SKM-1 (cell line): ENCODE measurements at regions not wholly inside any gene's neighbourhood (a gene's known extent, or its start where the extent isn't known, plus 50 kb on each side); places are given as distances from the start of the nearest gene placed in this dataset.

Experiments
- DNase-seq: peaks from one replicate; lab custom pipeline; 2025; ENCODE audit not compliant: unreplicated experiment; lab: John Stamatoyannopoulos, UW

DNA sequence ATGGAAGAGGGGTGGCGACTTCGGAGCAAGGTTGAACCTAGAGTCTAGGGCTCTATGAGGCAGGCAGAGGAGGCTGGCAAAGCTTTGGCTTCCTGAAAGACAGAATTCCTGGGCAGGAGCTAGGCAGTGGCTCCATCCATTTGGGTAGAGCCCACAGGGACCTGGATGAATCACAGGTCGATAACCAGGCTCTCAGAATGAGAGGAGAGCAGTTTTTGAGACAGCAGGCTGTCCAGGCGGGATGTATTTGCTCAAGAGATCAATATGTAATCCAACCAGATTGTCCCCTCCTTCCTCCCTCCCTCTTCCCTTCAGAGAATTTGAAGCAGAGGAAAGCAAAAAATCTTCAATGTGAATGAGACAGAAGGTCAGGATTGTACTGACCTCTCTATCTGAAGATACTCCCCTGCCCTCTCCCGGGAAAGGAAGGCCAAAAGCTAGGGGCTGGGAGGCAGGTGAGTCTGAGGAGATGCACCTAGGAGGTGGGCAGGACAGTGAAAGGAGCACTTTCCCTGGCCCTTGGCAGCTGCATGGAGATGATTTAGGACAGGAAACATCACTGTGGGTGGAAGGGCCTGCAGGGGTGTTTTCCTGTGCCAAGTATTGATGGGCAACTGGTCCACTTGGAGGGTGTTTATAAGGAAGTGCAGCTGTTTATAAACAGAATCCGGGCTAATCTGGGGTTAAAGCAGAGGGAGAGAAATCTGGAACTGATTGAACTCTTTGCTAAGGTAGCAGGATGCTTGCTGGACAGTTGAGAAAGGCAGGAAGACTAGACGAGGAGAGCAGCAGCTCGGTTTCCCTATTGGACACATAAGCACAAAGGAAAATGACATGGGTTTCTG, 212.4 kb upstream of the LRFN2 start:
- DNase-seq: no peak

- DNase-seq: no peak
These were observed 211.1 kb upstream of the LRFN2 start for GRCh38 chr6:40798069-40798770.

- DNase-seq: no peak
These were observed 209.4 kb upstream of the LRFN2 start for GRCh38 chr6:40796260-40797221.

DNA sequence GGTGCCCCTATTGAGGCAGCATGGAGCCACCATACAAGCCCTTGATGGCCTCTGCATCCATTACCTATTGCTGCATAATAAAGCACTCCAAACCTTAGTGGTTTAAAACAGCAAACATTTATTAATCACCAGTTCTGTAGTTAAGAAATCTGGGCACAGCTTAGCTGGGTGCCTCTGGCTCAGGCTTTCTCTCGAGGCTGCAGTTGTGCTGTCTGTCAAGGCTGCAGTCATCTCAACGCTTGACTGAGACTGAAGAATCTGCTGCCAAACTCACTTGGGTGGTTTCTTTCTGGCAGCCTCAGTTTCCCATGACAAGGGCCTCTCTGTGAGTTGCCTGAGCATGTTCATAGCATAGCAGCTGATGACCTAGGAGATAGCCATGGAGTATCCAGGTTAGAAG, 207.4 kb upstream of the LRFN2 start:
- DNase-seq: no peak

- DNase-seq: no peak
These were observed 205.0 kb upstream of the LRFN2 start for GRCh38 chr6:40792183-40792582.

- DNase-seq: no peak
These were observed 203.8 kb upstream of the LRFN2 start for GRCh38 chr6:40791004-40791403.

DNA sequence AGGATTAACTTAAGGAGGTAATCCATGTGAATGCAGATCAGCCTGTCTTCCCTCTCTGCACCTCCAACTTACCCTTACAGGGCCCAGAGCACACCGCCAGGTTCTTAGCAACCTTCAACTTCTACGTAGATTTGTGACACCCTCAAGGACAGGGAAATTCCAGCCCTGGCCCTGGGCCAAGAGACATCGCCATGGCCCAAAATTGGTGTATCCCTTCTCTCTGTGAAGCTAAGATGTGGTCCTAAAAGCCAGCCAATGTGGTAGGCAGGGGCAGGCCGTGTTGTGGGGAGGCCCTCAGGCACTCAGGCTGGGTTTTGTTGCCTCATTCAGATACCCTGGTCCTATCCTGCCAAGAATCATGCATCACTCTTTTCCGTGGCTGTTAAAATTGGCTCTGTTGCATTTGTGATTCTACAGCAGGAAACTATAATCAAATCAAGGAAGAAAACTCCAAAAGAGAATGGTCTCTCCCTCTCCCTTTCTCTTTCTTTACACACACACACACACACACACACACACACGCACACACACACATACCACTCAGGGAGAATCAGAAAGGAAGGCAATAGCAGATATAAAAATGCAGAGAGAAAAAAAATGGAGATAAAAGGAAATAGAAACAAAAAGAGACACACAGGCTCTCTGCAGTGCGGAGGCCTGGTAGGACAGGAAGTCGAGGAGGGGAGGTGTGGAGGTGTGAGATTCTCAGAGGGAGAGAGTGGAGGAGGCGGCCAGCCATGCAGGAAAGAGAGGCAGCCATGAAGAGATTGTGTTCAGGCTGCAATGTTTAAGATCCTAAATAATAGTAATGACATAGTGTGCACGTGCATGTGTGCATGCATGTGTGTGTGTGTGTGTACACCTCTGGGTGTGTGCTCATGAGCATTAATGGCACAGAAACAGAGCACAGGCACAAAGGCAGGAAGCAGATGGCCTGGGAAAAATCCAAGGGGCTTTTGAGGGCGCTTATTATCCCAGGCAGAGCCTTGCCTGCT, 201.8 kb upstream of the LRFN2 start:
- DNase-seq: no peak

DNA sequence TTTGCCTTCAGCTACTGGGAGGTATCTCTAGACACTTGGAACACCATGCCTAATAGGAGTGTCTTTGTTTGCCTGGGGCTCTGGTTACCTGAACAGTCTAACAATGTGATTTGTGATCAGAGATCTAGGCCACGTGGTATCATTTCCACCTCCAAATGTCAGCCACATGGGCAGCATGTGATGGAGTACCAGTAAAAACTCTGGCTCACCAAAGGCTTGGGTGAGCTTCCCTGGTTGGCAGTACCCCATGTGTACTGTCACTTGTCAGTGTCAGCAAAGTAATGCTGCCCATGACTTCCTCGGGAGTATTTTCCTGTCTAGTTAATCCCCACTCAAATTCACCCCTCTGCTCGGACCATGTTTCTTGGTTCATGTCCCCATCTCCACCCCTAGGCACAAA, 195.2 kb upstream of the LRFN2 start:
- DNase-seq: no peak

- no peak for DNase-seq
These were observed 193.5 kb upstream of the LRFN2 start for GRCh38 chr6:40780637-40781036.

DNA sequence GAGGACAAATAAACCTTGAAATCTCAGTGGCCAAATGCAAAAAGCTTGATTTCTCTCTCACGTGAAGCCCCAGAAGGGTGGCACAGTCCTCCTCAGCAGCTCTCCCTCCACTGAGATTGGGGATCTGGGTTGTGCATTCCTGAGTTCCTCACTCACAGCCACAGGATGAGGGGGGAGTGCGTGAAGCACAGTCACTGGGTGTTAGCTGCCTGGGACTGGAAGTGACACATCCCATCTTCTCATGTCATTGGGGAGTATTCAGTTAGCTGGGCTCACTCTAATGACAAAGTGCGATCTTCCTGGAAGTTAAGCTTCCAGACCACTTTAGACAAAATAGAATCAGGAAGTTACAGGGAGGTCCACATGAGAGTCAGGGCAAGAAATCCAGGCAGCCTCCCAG, 192.2 kb upstream of the LRFN2 start:
- no peak for DNase-seq

DNA sequence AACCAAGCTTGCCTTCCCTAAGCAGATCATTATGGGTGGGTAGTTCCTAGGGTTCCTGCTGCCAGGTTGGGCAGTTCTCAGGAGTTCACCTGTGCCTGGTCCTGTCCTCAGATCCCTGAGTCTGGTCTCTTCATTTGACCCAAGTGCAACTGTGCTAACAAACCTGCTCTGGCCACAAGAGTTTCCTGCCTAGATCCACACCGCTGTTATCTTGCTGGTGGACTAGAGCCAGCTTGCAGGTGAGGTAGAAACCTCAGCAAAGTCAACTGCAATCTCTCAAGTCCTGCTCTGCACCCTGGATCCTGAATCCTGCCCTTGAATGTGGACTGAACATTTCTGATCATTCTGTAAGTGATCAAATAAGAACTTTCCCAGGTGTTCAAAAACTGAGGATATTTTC, 191.8 kb upstream of the LRFN2 start:
- no peak for DNase-seq

DNA sequence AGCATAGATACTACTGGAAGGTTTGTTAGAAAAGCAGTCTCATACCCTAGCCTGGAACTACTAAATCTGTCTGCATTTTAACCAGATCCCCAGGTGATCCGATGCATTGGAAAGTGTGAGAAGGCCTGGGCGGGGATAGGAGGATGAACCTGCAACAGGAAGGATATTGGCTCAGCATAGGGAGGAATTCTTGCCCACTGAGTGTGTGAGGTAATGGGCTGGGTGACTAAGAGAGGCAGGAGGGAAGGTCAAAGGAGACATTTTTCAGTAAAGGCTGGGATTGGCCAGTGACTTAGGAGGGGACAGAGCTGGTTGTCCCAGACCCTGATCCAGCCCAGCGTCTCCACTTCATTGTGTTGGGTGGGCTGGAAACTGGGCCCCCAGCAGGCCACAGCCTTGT, 191.0 kb upstream of the LRFN2 start:
- DNase-seq: no peak

- DNase-seq: no peak
These were observed 187.8 kb upstream of the LRFN2 start for GRCh38 chr6:40774932-40775331.

DNA sequence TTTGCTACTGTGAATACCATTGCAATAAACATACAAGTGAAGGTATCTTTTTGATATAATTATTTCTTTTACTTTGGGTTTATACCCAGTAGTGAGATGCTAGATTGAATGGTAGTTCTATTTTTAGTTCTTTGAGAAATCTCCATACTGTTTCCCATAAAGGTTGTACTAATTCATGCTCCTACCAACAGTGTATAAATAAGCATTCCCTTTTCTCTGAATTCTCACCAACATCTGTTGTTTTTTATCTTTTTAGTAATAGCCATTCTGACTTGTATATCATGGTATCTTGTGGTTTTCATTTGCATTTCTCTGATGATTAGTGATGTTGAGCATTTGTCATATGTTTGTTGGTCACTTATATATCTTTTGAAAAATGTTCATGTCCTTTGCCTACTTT, 183.6 kb upstream of the LRFN2 start:
- DNase-seq: no peak

DNA sequence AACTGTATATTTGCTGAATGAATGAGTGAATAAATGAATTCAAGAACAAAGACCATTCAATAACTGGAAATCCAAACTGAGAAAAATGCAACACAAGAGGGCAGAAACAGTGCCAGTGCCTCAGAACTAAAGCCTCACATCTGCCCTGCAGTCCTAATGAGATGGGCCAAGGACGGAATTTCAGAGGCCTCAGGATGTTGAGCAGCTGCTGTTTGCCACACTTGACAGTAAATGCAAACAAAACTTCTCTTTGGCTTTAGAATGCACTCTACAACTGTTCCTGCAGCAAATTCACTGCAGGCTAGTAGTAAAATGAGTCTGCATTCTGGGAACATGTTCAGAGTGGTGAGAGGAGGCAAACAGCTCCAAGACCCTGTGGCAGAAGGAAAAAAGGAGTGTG, 177.6 kb upstream of the LRFN2 start:
- no peak for DNase-seq

DNA sequence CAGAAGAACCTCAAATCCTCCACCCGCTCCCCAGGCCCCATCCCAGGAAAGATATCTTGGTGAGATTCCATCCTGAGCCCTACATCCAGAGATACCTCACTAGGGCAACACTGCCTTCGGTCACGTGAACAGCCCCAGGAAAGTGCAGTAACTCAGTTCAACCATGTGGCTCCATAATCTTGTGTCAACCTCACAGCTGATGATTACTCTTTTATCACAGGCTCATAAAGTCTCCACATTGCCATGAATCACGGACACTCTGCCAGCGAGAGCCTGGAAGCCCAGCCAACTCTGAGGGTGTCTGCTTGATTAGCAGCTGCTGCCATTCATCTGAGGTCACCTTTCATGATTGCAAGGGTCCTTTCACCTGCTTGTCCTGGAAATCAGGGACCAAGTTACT, 175.8 kb upstream of the LRFN2 start:
- no peak for DNase-seq

DNA sequence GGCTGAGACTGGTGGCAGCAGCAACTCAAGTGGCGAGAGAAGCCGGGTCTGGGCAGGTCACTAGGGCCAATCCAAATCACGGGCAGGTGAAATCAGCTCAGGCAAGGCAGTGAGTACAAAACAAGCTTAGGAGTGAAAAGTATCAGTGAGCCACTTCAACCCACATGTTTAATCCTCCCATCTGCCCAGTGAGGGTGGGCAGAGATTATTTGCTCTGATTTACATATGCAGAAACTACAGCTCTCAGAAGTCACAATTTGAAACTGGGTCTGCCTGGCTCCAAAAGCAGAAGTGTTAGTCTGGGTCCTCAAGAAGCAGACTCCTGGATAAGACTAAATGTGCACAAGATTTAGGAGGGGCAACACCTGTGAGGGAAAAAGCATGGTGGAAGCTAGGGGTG, 173.7 kb upstream of the LRFN2 start:
- no peak for DNase-seq

DNA sequence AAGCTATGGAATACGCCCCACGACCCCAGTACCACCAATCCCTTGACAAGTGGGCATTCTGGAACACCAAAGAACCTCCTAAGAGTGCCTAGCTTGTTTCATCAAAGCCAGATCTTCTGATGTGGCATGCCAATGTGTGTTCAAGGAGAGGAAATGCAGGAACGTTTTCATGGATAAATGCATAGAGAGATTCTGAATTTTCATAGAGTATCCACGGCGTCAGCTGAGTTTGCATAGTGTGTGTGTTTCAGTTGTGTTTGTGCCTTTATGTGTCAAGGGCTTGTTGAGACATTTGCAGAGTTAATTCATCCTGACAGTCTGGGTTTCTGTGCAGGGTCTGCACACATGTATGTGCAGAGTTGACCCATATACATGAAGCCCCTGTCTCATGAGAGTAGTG, 172.7 kb upstream of the LRFN2 start:
- no peak for DNase-seq

- DNase-seq: no peak
These were observed 172.1 kb upstream of the LRFN2 start for GRCh38 chr6:40759264-40759663.

GRCh38 chr6:40755749-40756452, 168.7 kb upstream of the LRFN2 start:
- DNase-seq: no peak
